COLO829 (cell line): ENCODE measurements at regions not wholly inside any gene's neighbourhood (a gene's known extent, or its start where the extent isn't known, plus 50 kb on each side); places are given as distances from the start of the nearest gene placed in this dataset.

ENCODE experiments used
- DNase-seq: peaks from one replicate; pipeline ENCODE4 v3.0.0; 2012; ENCODE audit warnings: low spot score

DNA sequence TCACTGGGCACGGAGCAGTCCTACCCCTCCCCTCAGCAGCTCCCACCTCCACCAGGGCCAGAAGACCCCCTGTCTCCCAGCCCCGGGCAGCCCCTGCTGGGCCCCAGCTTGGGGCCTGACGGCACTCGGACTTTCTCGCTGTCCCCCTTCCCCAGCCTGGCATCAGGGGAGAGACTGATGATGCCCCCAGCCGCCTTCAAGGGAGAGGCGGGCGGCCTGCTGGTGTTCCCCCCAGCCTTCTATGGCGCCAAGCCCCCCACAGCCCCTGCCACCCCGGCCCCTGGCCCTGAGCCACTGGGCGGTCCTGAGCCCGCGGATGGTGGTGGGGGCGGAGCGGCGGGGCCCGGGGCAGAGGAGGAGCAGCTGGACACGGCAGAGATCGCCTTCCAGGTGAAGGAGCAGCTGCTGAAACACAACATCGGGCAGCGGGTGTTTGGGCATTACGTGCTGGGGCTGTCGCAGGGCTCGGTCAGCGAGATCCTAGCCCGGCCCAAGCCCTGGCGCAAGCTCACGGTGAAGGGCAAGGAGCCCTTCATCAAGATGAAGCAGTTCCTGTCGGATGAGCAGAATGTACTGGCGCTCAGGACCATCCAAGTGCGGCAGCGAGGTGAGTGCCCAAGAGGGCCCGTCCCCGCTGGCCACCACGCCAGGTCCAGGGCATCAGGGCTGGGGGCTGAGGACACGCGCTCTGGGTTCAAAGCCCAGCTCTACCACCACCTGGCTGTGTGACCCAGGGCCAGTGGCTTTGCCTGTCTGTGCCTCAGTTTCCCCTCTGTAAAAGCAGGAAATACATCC, 58.6 kb downstream of the PHETA1 start:
- no peak for DNase-seq

GRCh38 chr12:111309584-111309983, 59.3 kb downstream of the PHETA1 start:
- DNase-seq = no peak

DNA sequence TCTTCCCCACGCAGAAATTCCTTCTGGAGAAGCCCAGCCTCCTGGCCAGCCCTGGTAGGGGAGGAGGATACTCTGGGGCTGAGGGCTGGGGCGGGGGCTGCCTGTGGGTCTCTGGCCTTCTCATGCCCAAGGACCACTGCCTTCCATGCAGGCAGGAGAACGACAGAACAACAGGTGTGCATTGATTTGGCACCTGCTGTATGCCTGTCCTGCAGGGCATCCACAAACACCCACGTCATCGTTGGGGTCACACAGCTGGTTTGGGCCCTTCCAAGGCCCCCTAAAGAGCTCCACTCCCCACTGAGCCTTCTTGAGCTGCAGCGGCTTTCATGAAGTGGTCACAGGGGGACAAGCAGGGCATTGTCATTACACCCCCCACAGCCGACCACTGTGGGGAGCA, 60.4 kb downstream of the PHETA1 start:
- no peak for DNase-seq

DNA sequence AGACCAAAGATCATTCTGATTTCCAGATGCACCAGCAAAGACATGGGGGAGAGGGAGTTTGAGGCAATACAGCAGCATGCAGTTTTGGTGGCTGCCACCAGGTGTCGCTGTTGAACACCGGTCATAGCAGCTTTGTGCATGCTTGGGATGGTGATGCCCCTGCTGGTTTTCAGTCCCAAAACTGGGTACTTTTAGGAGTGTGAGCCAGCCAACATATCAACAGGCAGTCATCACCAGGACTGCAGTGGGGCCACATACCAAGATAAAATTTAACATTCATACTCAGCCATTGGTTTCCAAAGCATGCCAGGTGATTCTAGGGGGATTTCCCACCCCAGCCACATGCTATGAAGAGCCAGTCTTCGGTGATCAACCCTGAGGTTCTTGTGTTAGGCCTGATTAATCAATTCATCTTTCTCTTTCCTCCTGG, 64.2 kb downstream of the PHETA1 start:
- peak; percentile 41 for DNase-seq

GRCh38 chr12:111303531-111303930, 65.4 kb downstream of the PHETA1 start:
- no peak for DNase-seq

DNA sequence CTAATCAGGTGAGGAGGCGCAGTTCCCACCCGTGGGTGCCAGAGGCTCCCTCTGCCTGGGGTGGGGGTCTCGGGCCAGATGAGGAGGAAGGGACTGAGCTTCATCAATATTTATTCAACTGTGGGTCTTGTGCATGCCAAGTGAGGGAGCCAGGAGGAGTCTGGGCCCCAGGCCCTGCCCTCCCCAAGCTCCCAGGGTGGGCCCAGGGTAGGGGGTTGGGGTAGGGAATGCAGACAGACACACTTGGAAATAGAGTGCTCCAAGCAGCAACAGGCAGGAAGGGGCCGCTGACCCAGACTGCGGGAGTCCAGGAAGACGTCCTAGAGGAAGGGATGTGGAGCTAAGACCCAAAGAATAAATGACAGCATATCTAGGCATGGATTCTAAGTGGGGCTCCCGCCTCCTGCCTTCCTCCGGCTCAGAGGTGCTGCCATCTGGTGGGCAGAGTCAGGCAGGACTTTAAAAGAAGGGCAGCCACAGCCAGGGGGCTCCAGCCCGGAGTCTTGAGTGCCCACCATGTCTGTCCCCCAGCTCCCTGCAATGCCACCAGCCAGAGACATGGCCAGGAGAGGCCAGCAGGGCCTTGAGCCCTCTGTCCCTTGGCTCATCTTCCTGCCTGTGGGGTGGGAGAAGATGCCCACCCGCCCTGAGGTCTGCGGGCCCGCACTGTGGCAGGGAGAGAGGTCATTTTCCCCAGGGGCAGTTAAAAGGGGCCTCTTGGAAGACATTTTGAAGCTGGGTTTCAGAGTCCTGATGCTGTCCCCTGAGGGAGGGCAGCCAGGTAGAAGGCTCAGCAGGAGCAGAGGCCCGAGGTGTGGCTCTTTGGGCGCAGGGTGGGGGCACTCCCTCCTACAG, 70.1 kb downstream of the PHETA1 start:
- DNase-seq = peak; percentile 56

- no peak for DNase-seq
Measured at GRCh38 chr12:111297703-111298426, 71.0 kb downstream of the PHETA1 start.

GRCh38 chr12:111296906-111297463, 71.9 kb downstream of the PHETA1 start:
- DNase-seq = no peak

- no peak for DNase-seq
Measured at GRCh38 chr12:111295176-111295575, 73.7 kb downstream of the PHETA1 start.

DNA sequence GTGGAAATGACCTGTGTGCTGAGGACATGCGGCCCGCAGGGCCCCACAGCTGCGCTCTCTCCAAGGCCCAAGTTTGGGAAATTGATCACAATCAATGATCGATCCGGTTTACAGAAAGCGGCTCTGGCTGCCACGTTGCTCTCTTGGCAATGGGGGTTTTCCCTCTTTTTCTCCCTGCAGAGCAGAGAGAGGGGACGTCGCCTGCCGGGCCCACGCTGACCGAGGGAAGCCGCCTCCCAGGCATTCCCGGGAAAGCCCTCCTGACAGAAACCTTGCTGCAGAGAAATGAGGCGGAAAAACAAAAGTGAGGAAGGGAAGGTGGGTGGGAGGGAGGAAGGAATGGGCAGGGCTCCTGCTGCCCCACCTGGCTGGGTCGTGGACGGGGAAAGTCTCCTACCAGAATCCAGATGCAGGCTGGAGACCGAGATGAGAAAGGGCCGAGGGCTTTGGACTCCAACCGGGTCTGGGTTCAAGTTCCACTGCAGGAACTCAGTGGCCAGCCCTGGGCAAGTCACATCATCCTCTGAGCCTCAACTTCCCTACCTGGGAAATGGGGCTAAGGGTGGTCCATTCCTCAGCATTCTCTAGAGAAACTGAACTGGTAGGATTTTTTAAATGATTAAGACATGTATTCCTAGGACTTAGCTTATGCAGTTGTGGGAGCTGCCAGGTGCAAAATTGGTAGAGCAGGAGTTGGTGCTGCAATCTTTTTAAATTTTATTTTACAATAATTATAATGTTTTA, 75.5 kb downstream of the PHETA1 start:
- DNase-seq = no peak

- no peak for DNase-seq
Measured at GRCh38 chr12:111291357-111291756, 77.5 kb downstream of the PHETA1 start.

GRCh38 chr12:111288771-111289170, 80.1 kb downstream of the PHETA1 start:
- DNase-seq = no peak

GRCh38 chr12:111287125-111287900, 81.6 kb downstream of the PHETA1 start:
- DNase-seq = no peak

- no peak for DNase-seq
Measured at GRCh38 chr12:111285200-111285599, 83.7 kb downstream of the PHETA1 start.

- DNase-seq = no peak
Measured at GRCh38 chr12:111284709-111285108, 84.2 kb downstream of the PHETA1 start.

GRCh38 chr12:111283966-111284365, 84.9 kb downstream of the PHETA1 start:
- DNase-seq = no peak

DNA sequence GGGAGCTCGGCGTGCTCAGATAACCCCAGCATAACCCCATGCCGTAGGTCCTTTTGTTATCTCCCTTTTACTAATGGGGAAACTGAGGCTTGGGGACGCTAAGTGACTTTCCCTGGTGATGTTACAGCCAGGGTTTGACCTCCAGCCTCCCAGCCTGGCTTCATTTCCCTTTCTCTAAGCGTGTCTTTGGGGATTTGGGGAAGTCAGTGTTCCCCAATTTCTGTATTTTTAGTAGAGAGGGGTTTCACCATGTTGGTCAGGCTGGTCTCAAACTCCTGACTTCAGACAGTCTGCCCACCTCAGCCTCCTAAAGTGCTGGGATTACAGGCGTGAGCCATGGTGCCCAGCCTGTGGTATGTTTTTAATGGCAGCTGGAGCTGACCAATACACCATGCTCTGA, 85.4 kb downstream of the PHETA1 start:
- DNase-seq = no peak

- DNase-seq = no peak
Measured at GRCh38 chr12:111277570-111277969, 91.3 kb downstream of the PHETA1 start.

DNA sequence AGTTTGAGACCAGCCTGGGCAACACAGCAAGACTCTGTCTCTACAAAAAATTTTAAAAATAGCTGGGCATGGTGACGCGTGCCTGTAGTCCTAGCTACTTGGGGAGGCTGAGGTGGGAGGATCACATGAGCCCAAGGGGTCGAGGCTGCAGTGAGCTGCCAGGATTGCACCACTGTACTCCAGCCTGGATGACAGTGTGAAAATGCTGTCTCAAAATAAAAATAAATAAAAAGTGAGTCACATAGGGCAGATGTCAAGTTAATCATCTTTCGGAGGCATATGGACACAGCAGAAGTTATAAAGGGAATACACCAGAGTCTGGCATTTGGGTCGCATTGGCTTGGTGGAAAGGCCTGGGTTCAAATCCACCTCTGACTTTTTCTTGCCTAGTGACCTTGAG, 92.7 kb downstream of the PHETA1 start:
- DNase-seq = no peak

- DNase-seq = no peak
Measured at GRCh38 chr12:111275308-111275707, 93.6 kb downstream of the PHETA1 start.

GRCh38 chr12:111274777-111275176, 94.1 kb downstream of the PHETA1 start:
- peak; percentile 64 for DNase-seq
